NCI-H1694 treated with DMSO at 0.1 percent for 48 hours (cell line): ENCODE measurements at regions not wholly inside any gene's neighbourhood (a gene's known extent, or its start where the extent isn't known, plus 50 kb on each side); places are given as distances from the start of the nearest gene placed in this dataset.
"Not testable (repeated sequence)": the region's sequence is repeated elsewhere in the genome, so short reads cannot be mapped to it uniquely, and the experiment has no call there.

Experiments used
- DNase-seq: peaks from one replicate; lab custom pipeline; 2025; lab: John Stamatoyannopoulos, UW

GRCh38 chr12:67716817-67717216 is 68.3 kb downstream of the DYRK2 start:
- DNase-seq, result no peak

GRCh38 chr12:67719303-67719702 is 70.8 kb downstream of the DYRK2 start:
- DNase-seq, result not testable (repeated sequence)

DNA sequence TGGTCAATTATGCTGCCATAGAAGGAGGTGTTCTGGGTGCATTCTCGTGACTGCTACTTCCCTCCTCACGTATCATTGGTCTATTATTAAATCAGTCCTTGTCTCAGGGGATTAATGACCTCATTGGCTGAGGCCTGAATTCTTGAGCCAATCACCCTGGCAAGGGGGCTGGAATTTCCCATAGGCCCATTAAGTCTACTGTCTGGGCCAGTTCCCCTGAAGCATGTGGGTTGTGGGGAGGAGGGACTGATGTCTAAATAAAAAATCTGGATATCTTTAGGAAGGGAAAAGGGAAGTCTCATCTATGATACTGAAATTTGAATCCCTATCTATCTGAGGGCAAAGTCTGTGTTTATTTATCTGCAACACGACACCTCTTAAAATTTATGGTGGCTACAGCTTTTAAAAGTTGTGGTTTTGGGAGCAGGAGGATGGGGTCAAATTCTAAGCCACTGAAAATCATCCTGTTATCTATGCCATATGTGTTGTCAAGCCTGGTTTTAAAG is 71.9 kb downstream of the DYRK2 start:
- no peak for DNase-seq

DNA sequence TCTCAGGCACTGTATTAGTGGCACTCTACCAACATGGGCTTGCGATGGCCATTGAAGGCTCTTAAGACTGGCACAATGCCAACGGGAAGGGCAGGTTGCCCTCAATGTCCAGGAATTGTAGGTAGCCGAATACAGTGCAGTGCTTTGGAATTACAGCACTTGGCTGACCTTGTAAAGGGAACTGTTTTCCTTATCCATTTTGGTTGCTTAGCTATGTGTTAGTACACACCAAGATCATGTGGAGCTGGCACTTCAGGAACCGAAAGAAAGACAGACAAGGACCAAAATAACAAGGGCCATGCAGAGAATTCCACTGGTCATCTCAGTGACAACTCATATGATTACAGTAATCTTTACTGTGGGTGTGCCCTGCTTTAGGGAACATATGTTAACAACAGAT is 72.7 kb downstream of the DYRK2 start:
- DNase-seq, result no peak

- no peak for DNase-seq
Measured at GRCh38 chr12:67722296-67722695, 73.8 kb downstream of the DYRK2 start.

DNA sequence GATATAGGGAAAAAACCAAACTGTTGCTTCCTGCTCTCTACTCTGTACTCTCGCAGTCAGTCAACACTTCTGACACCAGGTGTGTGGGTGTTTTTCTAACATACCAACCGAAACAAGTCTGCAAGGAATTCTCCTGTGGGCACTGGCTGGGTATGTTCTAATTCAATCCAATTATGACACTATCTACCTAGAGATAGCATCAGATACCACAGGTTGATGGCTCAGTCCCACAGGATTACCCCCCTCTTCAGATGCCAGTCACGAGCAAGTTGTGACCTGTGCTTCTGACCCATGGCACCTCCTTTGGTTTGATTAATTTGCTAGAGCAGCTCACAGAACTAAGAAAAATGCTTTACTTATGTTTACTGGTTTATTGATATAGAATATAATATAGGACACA is 78.3 kb downstream of the DYRK2 start:
- no peak for DNase-seq

DNA sequence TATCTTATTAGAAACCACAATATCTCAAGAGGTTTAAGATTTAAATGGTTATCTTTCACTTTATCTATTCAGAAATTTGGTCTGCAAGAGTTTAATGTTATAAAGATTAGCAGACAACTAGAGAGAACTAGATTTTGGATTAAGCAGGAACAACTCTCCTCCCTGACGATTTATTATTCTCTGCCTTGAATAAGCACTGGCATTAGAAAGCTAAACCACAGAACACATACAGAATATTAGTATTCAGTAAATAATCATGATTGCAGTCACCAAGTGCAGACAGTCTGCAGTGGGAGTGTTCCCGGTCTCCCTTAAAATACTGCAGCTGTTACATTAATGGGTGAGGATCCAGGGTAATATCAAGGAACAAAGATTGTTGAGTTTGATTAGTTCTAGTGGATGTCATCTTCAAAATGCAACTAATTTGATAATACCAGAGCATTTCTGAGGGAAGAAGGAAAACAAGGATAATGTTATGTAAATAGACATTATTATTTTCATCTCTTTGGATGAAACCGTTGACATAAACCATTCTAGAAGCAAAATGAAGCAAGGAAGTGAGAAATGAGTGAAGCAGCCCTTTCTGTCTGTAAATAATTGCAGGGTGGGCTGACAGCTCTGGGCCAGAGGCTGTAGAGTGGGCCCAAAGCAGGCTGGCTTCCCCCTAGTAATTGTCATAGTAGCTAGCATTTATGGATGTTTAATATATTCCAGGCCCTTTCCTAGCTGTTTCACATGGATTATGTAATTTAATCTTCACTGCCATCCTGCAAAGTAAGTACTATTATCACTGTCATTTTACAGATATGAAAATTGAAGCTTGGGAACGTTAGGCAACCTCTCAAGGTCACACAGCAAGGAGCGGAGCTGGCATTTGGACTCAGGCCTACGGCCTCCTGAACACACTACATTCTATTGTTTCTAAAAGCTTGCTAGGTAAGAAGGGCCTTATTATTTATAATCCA is 79.4 kb downstream of the DYRK2 start:
- no peak for DNase-seq

DNA sequence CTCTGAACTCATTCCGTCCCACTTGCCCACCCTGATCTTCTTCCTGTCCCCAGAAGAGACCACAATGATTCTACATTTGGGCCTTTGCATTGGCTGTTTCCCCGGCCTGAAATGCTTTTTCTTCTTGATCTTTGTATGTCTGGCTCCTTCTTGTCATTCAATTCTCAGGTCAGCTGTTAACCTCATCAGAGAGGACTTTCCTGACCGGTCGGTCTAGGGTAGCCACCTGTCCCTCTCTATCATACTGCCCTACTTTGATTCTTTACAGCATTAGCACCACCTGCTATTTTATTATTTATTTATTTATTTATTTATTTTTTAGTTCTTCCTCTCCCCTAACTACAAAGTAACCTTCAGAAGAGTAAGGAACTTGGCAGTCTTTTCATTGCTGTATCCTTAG is 84.3 kb downstream of the DYRK2 start:
- no peak for DNase-seq

DNA sequence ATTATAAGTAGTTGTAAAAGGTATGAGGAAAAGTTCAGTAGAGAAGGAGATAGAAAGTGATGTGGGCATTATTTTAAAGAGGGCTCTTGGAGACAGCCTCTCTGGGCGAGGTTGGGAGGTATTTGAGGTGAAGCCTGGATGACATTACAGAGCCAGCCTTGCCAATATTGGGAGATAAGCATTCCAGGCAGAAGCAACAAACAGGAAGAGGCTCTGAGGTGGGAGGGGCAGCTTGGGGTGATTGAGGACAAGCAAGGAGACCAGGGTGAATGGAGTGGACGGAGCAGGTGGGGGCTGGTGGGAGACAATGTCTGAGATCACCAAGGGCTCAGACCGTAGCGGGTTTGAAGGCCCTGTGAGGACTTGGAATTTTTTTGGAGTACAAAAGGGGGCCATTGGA is 87.3 kb downstream of the DYRK2 start:
- DNase-seq, result no peak

GRCh38 chr12:67740711-67741110 is 92.2 kb downstream of the DYRK2 start:
- DNase-seq, result no peak

- no peak for DNase-seq
Measured at GRCh38 chr12:67741270-67741669, 92.7 kb downstream of the DYRK2 start.

DNA sequence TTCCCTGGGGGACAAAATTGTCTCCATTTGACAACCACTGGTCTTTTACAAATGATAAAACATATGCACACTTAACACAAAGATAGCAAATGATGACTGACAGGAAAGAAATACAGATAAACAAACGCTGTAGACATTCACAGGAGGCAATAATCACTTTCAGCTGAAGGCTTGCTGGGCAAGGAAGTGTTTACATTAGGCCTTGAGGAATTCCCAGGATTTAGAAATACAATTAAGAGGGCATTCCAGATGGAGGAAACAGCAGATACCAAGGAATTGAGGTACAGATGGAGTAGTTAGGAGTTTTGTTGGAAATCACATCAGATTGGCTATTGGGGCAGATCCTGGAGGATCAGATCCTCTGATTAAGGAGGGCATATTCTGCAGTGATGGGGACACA is 93.9 kb downstream of the DYRK2 start:
- DNase-seq, result no peak

- no peak for DNase-seq
Measured at GRCh38 chr12:67747869-67748742, 99.6 kb downstream of the DYRK2 start.

- DNase-seq, result no peak
Measured at GRCh38 chr12:67748743-67749040, 100.1 kb downstream of the DYRK2 start.

DNA sequence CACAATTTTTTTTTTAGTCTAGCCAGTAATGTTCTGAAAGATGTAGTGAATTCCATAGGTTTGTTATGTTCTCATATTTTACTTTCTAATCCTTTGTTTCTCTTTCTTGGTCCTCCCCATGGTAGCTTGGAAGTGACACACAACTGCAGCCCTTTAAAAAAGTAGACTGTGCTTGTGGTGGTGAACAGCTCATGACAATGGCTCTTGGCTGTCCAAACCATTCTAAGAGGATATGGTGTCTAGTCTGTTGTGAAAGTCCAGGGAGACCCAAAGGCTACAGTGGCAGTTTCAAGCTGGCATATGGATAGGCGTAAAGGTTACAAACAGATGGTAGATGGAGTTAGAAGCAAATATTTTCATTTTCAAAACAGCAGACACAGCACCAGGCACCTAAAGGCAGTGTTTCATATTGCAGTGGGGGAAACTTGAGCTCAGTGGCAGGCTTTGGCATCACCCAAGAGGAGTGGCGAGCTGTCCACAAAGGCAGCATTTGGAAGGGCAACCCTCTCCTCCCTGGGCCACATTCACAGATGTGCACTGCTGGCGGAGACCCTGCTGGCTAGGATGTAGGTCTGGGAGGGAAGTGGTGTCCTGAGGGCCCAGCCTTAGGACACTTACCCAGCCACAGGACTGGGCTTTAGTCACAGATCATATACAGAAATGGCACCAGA is 102.1 kb downstream of the DYRK2 start:
- peak; percentile 10 for DNase-seq

DNA sequence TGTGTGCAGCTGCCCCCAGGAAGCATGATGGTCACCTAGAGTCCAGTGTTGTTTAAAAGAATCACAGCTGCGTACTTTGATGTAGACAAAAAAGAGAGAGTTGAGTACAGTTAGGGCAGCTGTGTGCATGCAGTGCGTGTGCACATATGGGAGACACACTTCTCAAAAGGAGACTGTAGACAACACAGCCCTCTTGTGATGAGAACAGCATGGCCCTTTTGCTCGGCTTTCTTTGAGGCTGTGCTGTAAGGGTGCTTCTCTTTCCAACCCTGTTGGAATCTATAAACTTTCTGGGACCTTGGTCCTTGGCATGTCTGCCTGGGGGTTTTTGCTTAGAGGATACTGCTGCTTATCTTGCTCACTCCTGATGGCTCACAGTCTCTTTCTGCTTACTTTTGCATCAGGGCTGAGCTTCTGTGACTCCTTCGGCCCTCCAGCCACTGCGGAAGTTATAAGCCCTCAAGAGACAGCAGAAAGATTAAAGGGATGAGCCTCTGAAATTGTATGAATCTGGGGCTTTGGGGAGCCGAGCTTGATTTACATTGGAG is 102.9 kb downstream of the DYRK2 start:
- no peak for DNase-seq

DNA sequence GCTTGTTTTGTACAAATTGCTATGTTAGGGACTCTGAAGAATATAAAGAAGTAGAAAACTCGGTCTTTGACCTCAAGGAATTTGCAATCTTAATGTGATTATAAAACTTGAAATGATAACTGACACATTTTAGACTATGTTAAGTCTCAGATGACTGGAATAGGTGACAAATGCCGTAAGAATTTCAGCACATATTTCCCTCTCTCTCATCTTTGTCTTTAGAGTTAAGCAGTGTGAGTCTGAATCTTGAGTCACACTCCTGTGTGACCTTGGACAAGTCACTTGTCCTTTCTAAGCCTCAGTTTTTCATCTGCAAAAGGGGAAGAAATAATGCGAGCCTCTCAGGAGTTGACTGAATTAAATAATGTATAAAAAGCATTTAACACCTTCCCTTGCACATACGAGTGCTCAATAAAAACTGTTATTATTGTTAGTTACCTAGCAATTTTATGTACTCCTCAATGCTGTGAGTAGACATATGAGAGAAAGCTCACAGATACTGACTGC is 103.7 kb downstream of the DYRK2 start:
- no peak for DNase-seq

DNA sequence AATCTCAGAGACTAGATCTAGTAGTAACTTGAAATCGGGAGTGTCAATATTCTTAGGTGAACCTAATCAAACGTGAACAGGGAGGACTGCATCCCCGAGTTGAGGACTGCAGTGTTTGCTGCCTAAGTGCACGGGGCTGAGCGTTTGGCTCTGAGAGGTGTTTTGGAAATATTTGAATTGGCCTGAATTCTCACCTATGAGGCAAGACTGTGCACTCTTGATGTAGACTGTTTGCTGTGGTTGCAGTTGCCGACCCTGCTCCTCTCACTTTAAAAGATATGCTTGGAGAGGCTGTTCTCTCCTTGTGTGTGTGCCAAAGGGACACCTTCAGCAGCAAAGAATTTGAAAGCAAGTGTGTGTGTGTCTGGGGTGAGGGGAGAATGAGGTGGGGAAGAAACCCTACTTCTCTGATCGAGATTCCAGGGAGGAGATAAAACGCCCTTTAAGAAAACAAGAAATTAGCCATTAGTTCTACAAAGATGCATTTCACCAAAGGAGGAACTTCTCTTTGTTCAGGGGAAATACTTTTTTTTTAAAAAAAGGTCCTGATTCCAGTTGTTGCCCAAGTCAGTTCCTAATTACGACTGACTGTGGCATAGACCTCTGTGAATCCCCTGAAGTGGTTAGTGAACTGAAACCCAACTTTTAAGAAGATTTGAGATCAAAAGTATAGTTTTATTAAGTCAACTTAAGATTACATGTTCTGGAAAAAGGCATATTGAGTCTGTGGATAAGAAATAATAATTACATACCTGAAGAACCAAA is 106.6 kb downstream of the DYRK2 start:
- no peak for DNase-seq

GRCh38 chr12:67757651-67758050 is 109.1 kb downstream of the DYRK2 start:
- peak; percentile 35 for DNase-seq

DNA sequence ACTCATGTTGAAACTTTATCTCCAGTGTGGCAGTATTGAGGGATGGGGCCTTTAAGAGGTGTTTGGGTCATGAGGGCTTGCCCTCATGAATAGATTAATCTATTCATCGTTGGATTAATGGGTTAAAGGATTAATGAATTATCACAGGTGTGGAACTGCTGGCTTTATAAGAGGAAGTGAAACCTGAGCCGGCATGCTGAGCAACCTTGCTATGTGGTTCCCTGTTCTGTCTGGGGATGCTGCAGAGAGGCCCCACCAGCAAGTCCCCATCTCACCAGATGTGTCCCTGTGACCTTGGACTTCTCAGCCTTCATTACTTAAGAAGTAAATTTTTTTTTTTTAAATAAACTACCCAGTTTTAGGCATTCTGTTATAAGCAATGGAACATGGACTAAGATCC is 109.6 kb downstream of the DYRK2 start:
- no peak for DNase-seq

GRCh38 chr12:67758521-67758920 is 110.0 kb downstream of the DYRK2 start:
- DNase-seq, result no peak
